Esophagus muscularis mucosa (tissue), 3 donors: ENCODE measurements at regions not wholly inside any gene's neighbourhood (a gene's known extent, or its start where the extent isn't known, plus 50 kb on each side); places are given as distances from the start of the nearest gene placed in this dataset.

Source experiments
- CTCF ChIP-seq, 3 experiments: fragments of 200-600 bp in 2 of 3; fragments of 450-650 bp in 1 of 3; sonication (generic) in 2 of 3; IDR thresholded peaks; one replicate each; pipeline ENCODE4 v1.5.1; 2017 to 2019; ENCODE audit warnings: antibody characterized with exemption in 3 of 3, mild to moderate bottlenecking in 2 of 3, moderate library complexity in 1 of 3
- POLR2A ChIP-seq: fragments of 450-650 bp; IDR thresholded peaks from one replicate; pipeline ENCODE4 v1.6.1; 2017; ENCODE audit warnings: antibody characterized with exemption, moderate library complexity, mild to moderate bottlenecking, low read depth

DNA sequence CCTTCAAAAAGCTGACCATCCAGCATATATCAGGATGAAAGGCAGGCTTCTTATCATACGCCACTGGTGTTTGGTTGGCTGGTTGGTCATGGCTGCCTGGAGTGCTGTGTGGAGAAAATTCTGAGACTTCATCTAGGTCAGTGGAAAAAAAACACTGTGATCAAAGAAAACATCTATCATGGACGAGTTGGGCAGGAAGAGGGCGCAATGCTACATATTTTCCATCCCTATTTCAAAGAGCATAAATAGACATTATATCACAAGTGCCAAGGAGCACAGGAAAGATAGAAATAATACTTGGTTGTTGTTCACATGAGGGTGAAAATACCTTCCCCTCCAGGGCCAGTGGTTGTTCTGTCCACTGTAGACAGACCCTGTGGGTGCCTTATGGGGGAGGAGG lies 128.4 kb upstream of the PLPP4 start:
- TF ChIP-seq CTCF (IDR thresholded peaks at IDR 0.05) (no peak), POLR2A (no peak)
